Spinal cord (tissue), 9 donors: ENCODE measurements at regions not wholly inside any gene's neighbourhood (a gene's known extent, or its start where the extent isn't known, plus 50 kb on each side); places are given as distances from the start of the nearest gene placed in this dataset.
"Not testable (repeated sequence)": the region's sequence is repeated elsewhere in the genome, so short reads cannot be mapped to it uniquely, and the experiment has no call there.

ENCODE experiments used
- DNase-seq, 6 donors: peaks; one replicate each; pipeline versions ENCODE4 v3.0.0 to v3.0.0-alpha.2; 2013 to 2015; ENCODE audit warnings: low spot score in 6 of 6, low read depth in 4 of 6
- H3K27ac ChIP-seq: one replicate; pipeline ENCODE4 v1.5.1; 2013; ENCODE audit warnings: low read depth, low read length, control low read depth
- H3K27me3 ChIP-seq: one replicate; pipeline ENCODE4 v1.6.1; 2013; ENCODE audit warnings: low read length; ENCODE audit not compliant: control insufficient read depth, insufficient read depth
- H3K36me3 ChIP-seq: one replicate; pipeline ENCODE4 v1.6.1; 2013; ENCODE audit warnings: low read length; ENCODE audit not compliant: control insufficient read depth, insufficient read depth
- H3K4me1 ChIP-seq: one replicate; pipeline ENCODE4 v1.6.1; 2013; ENCODE audit warnings: low read length; ENCODE audit not compliant: control insufficient read depth, insufficient read depth
- H3K4me3 ChIP-seq: one replicate; pipeline ENCODE4 v1.5.1; 2013; ENCODE audit warnings: low read depth, low read length, control low read depth
- H3K9me3 ChIP-seq: one replicate; pipeline ENCODE4 v1.6.1; 2013; ENCODE audit warnings: low read length; ENCODE audit not compliant: control insufficient read depth, insufficient read depth
- WGBS: methylation state at CpG from one replicate; pipeline ENCODE4 v1.1.5; 2013; ENCODE audit warnings: missing lambda C conversion rate; ENCODE audit not compliant: insufficient coverage; 5-methylcytosine and 5-hydroxymethylcytosine counted together
- donor health status: healthy.

DNA sequence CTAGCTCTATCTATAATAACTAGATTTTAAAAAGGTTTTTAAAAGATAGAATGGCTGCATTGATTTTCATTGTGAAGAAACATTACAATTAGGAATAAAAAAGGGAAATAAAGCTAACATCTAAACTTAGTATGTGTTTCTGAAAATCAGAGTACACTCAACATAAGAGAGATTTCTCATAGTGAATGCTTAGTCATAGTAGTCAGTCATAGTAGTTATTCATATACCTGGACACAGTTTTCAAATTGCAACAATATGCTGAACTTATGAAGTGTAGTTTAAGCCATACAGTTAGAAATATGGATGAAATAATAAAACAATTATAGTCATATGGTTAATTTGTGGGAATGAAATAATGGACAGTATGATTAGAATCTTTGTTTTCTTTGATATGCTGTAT, 273.0 kb upstream of the CTNND2 start:
- no peak for DNase-seq
- Histone ChIP-seq H3K4me3 (no peak overlapping the region), H3K27me3 (no peaks in the 10 kb centered on the region), H3K27ac (no peak overlapping the region), H3K4me1 (no peaks in the 10 kb centered on the region), H3K36me3 (no peaks in the 10 kb centered on the region), H3K9me3 (no peaks in the 10 kb centered on the region)

DNA sequence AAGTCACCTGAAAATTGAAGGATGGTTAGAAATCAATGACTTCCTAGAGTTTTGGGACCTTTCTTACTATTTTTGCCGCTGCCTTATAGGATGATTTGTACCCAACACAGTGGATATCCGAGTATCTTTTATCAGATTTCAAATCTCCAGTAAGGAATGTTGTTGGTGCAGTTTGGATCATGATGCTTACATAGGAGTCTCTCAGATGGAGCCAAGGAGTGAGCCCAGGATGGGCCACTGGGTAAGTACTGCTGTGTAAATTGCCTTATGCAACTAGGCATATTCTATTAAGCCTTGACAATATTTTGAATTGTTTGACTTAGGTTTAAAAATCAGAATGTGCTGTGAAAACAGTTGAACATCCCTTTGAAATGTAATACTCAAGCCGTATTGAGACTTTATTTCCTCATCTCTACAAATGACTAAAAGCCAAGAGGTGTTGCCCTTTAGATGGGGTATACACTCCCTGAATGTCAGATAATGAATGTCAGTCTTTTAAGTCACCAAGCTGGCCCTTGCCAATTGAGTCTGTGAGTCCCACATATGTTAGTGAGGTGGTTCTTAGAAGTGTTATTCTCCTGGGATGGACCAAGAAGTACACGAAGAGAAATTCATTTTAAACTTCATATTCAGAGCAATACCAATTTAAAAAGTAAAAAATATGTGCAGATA, 271.8 kb upstream of the CTNND2 start:
- H3K27me3 ChIP-seq = no peaks in the 10 kb centered on the region
- WGBS = no CpG with 5 or more reads among the region's 4 CpGs
- no peaks in the 10 kb centered on the region for H3K4me1 ChIP-seq
- DNase-seq = no peak
- no peak overlapping the region for H3K4me3 ChIP-seq
- H3K9me3 ChIP-seq = no peaks in the 10 kb centered on the region
- H3K27ac ChIP-seq = no peak overlapping the region
- no peaks in the 10 kb centered on the region for H3K36me3 ChIP-seq

DNA sequence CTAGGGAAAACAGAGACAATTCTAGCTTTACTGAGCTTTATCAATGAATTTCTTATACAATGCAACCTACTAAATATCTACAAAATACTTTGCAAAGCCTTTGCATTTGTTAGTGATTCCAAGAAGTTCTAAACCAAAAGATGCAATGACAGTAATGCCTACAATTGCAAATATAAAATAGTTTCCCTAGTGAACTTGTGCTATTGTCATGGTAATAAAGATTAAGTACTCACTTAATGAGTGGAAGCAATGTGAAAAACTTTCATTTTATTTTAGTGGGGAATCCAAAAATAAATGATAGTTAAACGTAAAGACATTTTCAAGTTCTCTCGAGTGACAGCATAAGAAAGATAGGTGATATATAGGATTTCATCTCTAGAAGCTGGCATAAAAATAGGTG, 270.5 kb upstream of the CTNND2 start:
- Histone ChIP-seq H3K4me1 (no peaks in the 10 kb centered on the region), H3K27me3 (no peaks in the 10 kb centered on the region), H3K4me3 (no peak overlapping the region), H3K9me3 (no peaks in the 10 kb centered on the region), H3K27ac (no peak overlapping the region), H3K36me3 (no peaks in the 10 kb centered on the region)
- no peak for DNase-seq
- no CpG with 5 or more reads among the region's 2 CpGs for WGBS

DNA sequence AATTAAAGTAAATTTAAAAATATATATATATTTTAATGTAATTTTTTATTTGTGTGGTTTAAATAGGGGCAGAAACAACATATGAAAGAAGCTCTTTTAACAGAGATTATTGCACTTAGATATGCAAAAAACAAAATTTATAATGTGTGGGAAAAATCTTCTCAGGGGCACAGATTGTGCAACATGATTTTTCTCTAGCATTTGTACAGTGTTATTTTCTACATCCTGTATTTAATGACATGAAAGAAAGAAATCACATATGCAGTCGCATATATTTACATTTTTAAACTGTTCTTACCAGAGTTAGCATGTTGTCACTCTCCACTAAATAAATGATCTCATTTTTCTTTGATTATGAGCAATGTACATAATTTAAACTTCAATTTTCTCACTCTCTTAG, 265.3 kb upstream of the CTNND2 start:
- H3K27me3 ChIP-seq = no peaks in the 10 kb centered on the region
- no peaks in the 10 kb centered on the region for H3K36me3 ChIP-seq
- no CpG with 5 or more reads among the region's 1 CpG for WGBS
- no peak overlapping the region for H3K27ac ChIP-seq
- H3K4me1 ChIP-seq = no peaks in the 10 kb centered on the region
- no peaks in the 10 kb centered on the region for H3K9me3 ChIP-seq
- no peak overlapping the region for H3K4me3 ChIP-seq
- DNase-seq = peak in 1 of 6 donors; percentile 72

DNA sequence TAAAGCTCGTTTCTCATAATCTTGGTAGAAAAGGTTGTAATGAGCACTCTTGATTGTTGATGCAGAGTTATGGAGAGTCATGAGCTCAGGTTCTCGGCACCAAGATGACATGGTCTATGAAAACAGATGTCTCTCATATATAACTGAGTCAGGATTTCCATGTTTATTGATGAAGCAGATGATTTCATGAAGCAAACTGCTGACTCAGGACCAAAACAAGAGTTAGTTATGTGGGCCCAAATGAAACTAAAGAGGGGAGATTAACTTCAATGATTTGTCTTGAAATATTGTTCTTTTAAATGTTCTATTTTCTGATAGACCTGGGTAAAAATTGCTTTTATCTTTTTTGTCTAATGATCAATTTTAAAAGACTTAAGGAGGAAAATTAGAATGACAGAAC, 258.6 kb upstream of the CTNND2 start:
- H3K9me3 ChIP-seq = no peaks in the 10 kb centered on the region
- no peaks in the 10 kb centered on the region for H3K36me3 ChIP-seq
- no peaks in the 10 kb centered on the region for H3K4me1 ChIP-seq
- H3K4me3 ChIP-seq = no peak overlapping the region
- no CpG with 5 or more reads among the region's 2 CpGs for WGBS
- H3K27ac ChIP-seq = no peak overlapping the region
- DNase-seq = no peak
- H3K27me3 ChIP-seq = no peaks in the 10 kb centered on the region

DNA sequence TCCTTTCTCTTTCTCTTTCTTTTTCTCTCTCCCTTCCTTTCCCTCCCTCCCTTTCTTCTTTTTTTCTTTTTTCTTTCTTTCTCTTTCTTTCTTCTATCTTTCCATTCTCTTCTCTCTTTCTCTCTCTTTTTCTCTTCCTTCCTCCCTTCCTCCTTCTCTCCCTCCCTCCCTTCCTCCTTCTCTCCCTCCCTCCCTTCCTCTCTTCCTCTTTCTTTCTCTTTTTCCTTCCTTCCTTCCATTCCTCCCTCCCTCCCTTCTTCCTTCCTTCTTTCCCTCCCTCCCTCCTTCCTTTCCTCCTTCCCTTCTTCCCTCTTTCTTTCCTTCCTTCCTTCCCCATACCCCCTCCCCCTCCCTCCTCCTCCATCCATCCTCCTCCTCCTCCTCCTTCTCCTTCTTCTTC, 243.3 kb upstream of the CTNND2 start:
- Histone ChIP-seq H3K4me3 (no peak overlapping the region), H3K9me3 (no peaks in the 10 kb centered on the region), H3K27me3 (no peaks in the 10 kb centered on the region), H3K4me1 (no peaks in the 10 kb centered on the region), H3K36me3 (no peaks in the 10 kb centered on the region), H3K27ac (no peak overlapping the region)
- no peak for DNase-seq

DNA sequence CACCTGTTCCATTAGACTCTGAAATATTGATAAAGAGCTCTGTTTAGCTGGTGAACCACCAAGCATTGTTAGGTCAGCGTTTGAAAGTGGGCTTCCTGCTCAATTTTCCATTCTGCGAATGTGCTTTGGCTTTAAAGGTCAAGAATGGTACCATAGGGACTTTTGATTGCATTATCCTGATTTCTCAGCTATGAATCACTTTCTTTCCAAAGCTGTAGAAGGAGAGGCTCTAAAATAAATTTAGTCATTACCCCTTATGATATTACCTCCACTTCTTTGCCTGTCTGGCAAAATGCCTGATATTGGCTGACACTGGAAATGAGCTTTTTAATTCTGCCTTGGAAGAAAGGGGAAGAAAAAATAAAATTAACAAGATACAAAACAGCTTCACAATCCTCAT, 237.2 kb upstream of the CTNND2 start:
- WGBS = no CpG with 5 or more reads among the region's 2 CpGs
- H3K27ac ChIP-seq = no peak overlapping the region
- no peaks in the 10 kb centered on the region for H3K9me3 ChIP-seq
- no peaks in the 10 kb centered on the region for H3K36me3 ChIP-seq
- peak in 1 of 6 donors; percentile 31 for DNase-seq
- no peak overlapping the region for H3K4me3 ChIP-seq
- H3K27me3 ChIP-seq = no peaks in the 10 kb centered on the region
- no peaks in the 10 kb centered on the region for H3K4me1 ChIP-seq

DNA sequence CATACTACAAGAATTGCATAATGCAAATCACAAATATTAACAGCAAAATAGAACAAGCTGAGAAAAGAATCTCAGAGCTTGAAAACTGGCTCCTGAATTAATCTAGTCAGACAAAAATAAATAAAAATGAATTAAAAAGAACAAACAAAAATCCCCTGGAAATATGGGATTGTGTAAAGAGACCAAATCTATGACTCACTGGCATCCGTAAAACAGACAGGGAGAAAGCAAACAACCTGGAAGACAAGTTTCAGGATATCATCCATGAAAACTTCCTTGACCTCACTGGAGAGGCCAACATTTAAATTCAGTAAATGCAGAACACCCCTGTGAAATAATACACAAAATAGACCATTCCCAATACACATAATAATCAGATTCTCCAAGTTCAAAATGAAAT, 229.3 kb upstream of the CTNND2 start:
- Histone ChIP-seq H3K4me3 (no peak overlapping the region), H3K4me1 (no peaks in the 10 kb centered on the region), H3K36me3 (no peaks in the 10 kb centered on the region), H3K27me3 (no peaks in the 10 kb centered on the region), H3K27ac (no peak overlapping the region), H3K9me3 (no peaks in the 10 kb centered on the region)
- WGBS = 100% methylated on average over 1 of the region's 1 CpG
- DNase-seq = no peak

DNA sequence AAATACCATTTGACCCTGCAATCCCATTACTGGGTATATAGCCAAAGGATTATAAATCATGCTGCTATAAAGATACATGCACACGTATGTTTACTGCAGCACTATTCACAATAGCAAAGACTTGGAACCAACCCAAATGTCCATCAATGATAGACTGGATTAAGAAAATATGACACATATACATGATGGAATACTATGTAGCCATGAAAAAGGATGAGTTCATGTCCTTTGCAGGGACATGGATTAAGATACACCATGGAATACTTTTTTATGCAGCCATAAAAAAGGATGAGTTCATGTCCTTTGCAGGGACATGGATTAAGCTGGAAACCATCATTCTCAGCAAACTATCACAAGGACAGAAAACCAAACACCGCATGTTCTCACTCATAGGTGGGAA, 226.8 kb upstream of the CTNND2 start:
- DNase-seq, H3K4me1 ChIP-seq, H3K27ac ChIP-seq, H3K4me3 ChIP-seq, H3K27me3 ChIP-seq, H3K9me3 ChIP-seq, H3K36me3 ChIP-seq: not testable (repeated sequence)
- no CpG with 5 or more reads among the region's 2 CpGs for WGBS

DNA sequence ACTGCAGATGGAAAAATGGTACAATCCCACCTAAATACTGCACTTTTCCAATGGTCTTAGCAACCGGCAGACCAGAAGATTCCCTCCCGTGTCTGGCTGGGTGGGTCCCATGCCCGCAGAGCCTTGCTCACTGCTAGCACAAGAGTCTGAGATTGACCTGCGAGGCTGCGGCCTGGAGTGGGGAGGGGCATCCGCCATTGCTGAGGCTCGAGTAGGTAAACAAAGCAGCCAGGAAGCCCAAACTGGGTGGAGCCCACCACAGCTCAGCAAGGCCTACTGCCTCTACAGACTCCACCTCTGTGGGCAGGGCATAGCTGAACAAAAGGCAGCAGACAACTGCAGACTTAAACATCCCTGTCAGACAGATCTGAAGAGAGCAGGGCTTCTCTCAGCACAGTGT, 221.6 kb upstream of the CTNND2 start:
- Histone ChIP-seq H3K9me3 (no peaks in the 10 kb centered on the region), H3K27ac (no peak overlapping the region), H3K4me3 (no peak overlapping the region), H3K27me3 (no peaks in the 10 kb centered on the region), H3K4me1 (no peaks in the 10 kb centered on the region), H3K36me3 (no peaks in the 10 kb centered on the region)
- DNase-seq = no peak
- 98% methylated on average over 7 of the region's 7 CpGs for WGBS
